Mucosa of rectum (tissue), 2 donors: ENCODE measurements at regions not wholly inside any gene's neighbourhood (a gene's known extent, or its start where the extent isn't known, plus 50 kb on each side); places are given as distances from the start of the nearest gene placed in this dataset.
"Not testable (repeated sequence)": the region's sequence is repeated elsewhere in the genome, so short reads cannot be mapped to it uniquely, and the experiment has no call there.

ENCODE experiments used
- H3K27ac ChIP-seq, 2 donors: one replicate each; pipeline ENCODE4 v1.7.0; 2013; ENCODE audit warnings: inconsistent platforms in 2 of 2, low read depth in 2 of 2, low read length in 2 of 2
- H3K27me3 ChIP-seq, 2 donors: one replicate each; pipeline ENCODE4 v1.7.0; 2013; ENCODE audit warnings: low read length in 2 of 2; ENCODE audit not compliant: control insufficient read depth in 2 of 2, insufficient read depth in 2 of 2
- H3K36me3 ChIP-seq, 2 donors: one replicate each; pipeline ENCODE4 v1.7.0; 2013; ENCODE audit warnings: low read length in 2 of 2; ENCODE audit not compliant: control insufficient read depth in 2 of 2, insufficient read depth in 2 of 2
- H3K4me1 ChIP-seq, 2 donors: one replicate each; pipeline ENCODE4 v1.7.0; 2013; ENCODE audit warnings: low read length in 2 of 2, mild to moderate bottlenecking in 1 of 2; ENCODE audit not compliant: control insufficient read depth in 2 of 2, insufficient read depth in 2 of 2
- H3K4me3 ChIP-seq, 2 donors: one replicate each; pipeline ENCODE4 v1.7.0; 2013; ENCODE audit warnings: low read length in 2 of 2
- H3K9ac ChIP-seq, 2 donors: one replicate each; pipeline ENCODE4 v1.7.0; 2013; ENCODE audit warnings: low read length in 2 of 2, low read depth in 1 of 2, mild to moderate bottlenecking in 1 of 2
- H3K9me3 ChIP-seq, 2 donors: one replicate each; pipeline ENCODE4 v1.7.0; 2013; ENCODE audit warnings: low read length in 2 of 2; ENCODE audit not compliant: control insufficient read depth in 2 of 2
- donor health status: healthy.
- donor health status: Normal muscosa, but diverticular disease.

GRCh38 chr10:78420946-78421735 is 387.5 kb downstream of the RPS24 start:
- no peak overlapping the region for H3K27ac ChIP-seq
- H3K27me3 ChIP-seq, result no peaks in the 10 kb centered on the region
- no peaks in the 10 kb centered on the region for H3K9me3 ChIP-seq
- no peaks in the 10 kb centered on the region for H3K4me1 ChIP-seq
- no peak overlapping the region for H3K9ac ChIP-seq
- no peaks in the 10 kb centered on the region for H3K36me3 ChIP-seq
- no peak overlapping the region for H3K4me3 ChIP-seq

DNA sequence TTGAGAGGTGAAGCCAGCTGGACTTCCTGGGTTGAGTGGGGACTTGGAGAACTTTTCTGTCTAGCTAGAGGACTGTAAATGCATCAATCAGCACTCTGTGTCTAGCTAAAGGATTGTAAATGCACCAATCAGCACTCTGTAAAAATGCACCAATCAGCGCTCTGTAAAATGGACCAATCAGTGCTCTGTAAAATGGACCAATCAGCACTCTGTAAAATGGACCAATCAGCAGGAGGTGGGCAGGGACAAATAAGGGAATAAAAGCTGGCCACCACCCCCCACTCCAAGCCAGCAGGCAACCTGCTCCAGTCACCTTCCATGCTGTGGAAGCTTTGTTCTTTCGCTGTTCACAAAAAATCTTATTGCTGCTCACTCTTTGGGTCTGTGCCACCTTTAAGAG is 390.4 kb downstream of the RPS24 start:
- not testable (repeated sequence) for H3K9ac ChIP-seq, H3K4me3 ChIP-seq, H3K27ac ChIP-seq, H3K36me3 ChIP-seq, H3K9me3 ChIP-seq, H3K27me3 ChIP-seq, H3K4me1 ChIP-seq

- H3K4me3 ChIP-seq, result no peak overlapping the region
- H3K27me3 ChIP-seq, result no peaks in the 10 kb centered on the region
- H3K27ac ChIP-seq, result no peak overlapping the region
- no peaks in the 10 kb centered on the region for H3K36me3 ChIP-seq
- H3K9me3 ChIP-seq, result no peaks in the 10 kb centered on the region
- H3K9ac ChIP-seq, result no peak overlapping the region
- no peaks in the 10 kb centered on the region for H3K4me1 ChIP-seq
Measured at GRCh38 chr10:78424723-78425122, 391.1 kb downstream of the RPS24 start.

DNA sequence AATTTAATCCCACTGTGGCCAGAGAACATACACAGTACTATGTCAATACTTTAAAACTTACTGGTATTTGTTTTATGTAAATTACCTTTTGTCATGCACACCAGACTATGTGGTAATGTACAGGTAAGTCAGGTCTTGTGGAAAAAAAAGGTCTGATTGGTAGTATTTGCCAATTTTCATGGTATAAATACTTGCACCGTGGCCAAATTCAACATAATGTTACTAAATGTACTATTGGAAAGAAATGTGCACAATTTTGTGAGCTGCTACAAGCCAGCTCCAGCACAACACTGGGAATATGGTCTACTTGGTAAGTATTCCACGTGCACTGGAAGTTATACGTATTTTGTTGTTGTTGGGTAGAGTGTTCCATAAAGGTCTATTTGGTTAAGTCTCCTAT is 392.5 kb downstream of the RPS24 start:
- H3K36me3 ChIP-seq, result no peaks in the 10 kb centered on the region
- no peak overlapping the region for H3K4me3 ChIP-seq
- no peak overlapping the region for H3K9ac ChIP-seq
- no peaks in the 10 kb centered on the region for H3K9me3 ChIP-seq
- H3K27me3 ChIP-seq, result no peaks in the 10 kb centered on the region
- H3K4me1 ChIP-seq, result no peaks in the 10 kb centered on the region
- no peak overlapping the region for H3K27ac ChIP-seq

DNA sequence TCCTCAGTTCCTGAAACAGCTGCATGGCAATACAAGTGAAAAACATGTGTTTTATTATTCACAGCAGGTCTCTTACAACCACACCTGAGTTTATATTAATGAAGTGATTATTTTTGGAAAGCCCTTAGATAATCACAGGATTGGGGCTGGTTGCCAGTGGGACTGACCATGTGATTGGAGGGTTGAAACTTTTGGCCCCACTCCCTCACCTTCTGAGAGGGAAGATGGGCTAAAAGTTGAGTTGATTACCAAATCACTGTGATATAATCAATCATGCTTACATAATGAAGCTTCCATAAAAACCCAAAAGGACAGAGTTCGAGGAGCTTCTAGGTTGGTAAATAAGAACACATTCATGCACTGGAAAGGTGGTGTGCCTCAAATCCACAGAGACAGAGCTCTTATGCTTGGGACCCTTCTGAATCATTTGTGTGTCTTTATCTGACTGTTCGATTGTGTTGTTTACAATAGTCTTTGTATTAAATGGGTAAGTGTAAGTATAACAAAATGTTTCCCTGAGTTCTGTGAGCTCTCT is 393.9 kb downstream of the RPS24 start:
- no peaks in the 10 kb centered on the region for H3K4me1 ChIP-seq
- no peak overlapping the region for H3K9ac ChIP-seq
- no peak overlapping the region for H3K27ac ChIP-seq
- no peaks in the 10 kb centered on the region for H3K27me3 ChIP-seq
- H3K9me3 ChIP-seq, result no peaks in the 10 kb centered on the region
- H3K4me3 ChIP-seq, result no peak overlapping the region
- H3K36me3 ChIP-seq, result no peaks in the 10 kb centered on the region

GRCh38 chr10:78428579-78428978 is 394.9 kb downstream of the RPS24 start:
- Histone ChIP-seq H3K9me3 (no peaks in the 10 kb centered on the region), H3K4me1 (no peaks in the 10 kb centered on the region), H3K27ac (no peak overlapping the region)

GRCh38 chr10:78429984-78430383 is 396.3 kb downstream of the RPS24 start:
- H3K9me3 ChIP-seq, result no peaks in the 10 kb centered on the region
- no peak overlapping the region for H3K4me3 ChIP-seq
- no peak overlapping the region for H3K27ac ChIP-seq
- H3K9ac ChIP-seq, result no peak overlapping the region
- no peaks in the 10 kb centered on the region for H3K36me3 ChIP-seq
- H3K27me3 ChIP-seq, result no peaks in the 10 kb centered on the region
- H3K4me1 ChIP-seq, result no peaks in the 10 kb centered on the region

More at GRCh38 chr10:78428579-78428978, 394.9 kb downstream of the RPS24 start:
- no peak overlapping the region for H3K4me3 ChIP-seq
- H3K27me3 ChIP-seq, result no peaks in the 10 kb centered on the region
- H3K36me3 ChIP-seq, result no peaks in the 10 kb centered on the region
- no peak overlapping the region for H3K9ac ChIP-seq

DNA sequence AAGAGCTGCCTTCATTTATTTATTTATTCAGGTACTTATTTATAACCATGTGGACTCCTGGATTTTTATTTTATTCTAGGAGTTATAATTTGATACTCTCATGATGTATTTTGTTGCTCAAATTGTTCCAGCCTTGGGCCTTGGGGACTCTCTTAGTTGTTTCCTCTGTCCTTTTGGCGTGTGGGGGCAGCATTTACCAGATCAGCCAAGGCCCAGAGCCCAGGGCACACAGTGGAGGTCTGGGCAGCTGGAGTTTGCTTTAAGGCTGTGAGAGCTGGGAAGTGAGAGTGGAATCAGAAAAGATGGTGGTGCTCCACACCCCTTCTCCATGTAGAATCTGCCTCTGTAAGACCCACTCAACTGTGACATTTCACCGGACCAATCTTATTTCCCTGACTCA is 398.9 kb downstream of the RPS24 start:
- H3K27ac ChIP-seq, result no peak overlapping the region
- no peak overlapping the region for H3K9ac ChIP-seq
- no peak overlapping the region for H3K4me3 ChIP-seq
- no peaks in the 10 kb centered on the region for H3K4me1 ChIP-seq
- no peaks in the 10 kb centered on the region for H3K9me3 ChIP-seq
- H3K27me3 ChIP-seq, result no peaks in the 10 kb centered on the region
- H3K36me3 ChIP-seq, result no peaks in the 10 kb centered on the region

DNA sequence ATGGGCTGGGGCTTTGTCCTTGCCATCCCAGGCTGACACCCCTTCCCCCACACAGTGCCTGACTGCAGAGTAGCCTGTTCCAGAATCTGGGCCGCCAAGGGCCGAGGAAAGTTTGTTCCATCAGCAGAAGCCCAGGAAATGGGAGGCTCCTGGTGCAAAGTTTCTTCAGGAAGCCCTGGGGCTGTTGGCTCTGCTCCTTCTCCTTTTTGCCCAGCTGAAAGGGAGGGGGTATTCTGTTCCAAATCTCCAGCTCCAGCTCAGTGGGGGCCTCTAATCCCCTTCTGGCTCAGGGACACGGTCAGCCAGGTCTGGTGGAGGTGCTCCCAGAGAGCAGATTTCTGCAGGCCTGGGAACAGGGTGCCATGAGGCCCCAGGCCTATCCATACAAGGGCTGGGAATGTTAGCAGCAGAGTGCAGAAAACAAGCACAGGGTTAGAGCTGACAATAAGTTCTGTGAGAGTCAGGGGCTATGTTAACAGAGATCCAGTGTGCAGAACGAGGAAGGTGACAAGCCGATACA is 399.5 kb downstream of the RPS24 start:
- Histone ChIP-seq H3K9ac (no peak overlapping the region), H3K9me3 (no peaks in the 10 kb centered on the region), H3K4me1 (no peaks in the 10 kb centered on the region), H3K4me3 (no peak overlapping the region), H3K36me3 (no peaks in the 10 kb centered on the region), H3K27me3 (no peaks in the 10 kb centered on the region), H3K27ac (no peak overlapping the region)

- no peaks in the 10 kb centered on the region for H3K4me1 ChIP-seq
- H3K27me3 ChIP-seq, result no peaks in the 10 kb centered on the region
- H3K4me3 ChIP-seq, result no peak overlapping the region
- H3K9ac ChIP-seq, result no peak overlapping the region
- no peak overlapping the region for H3K27ac ChIP-seq
- H3K36me3 ChIP-seq, result no peaks in the 10 kb centered on the region
- no peaks in the 10 kb centered on the region for H3K9me3 ChIP-seq
Measured at GRCh38 chr10:78433766-78434535, 400.3 kb downstream of the RPS24 start.
